Mesenchymal stem cell (in vitro differentiated cells and primary cell): ENCODE measurements at regions not wholly inside any gene's neighbourhood (a gene's known extent, or its start where the extent isn't known, plus 50 kb on each side); places are given as distances from the start of the nearest gene placed in this dataset.
A peak's percentile ranks its signal among the peaks of the same experiment; 100 is the strongest.

ENCODE experiments used
- DNase-seq: peaks from one replicate; pipeline ENCODE4 v3.0.0-alpha.2; 2013
- H2AFZ ChIP-seq: one replicate; pipeline ENCODE4 v1.6.1; 2013; ENCODE audit warnings: low read depth, mild to moderate bottlenecking, control low read depth, inconsistent platforms, low read length, moderate library complexity
- H2AK5ac ChIP-seq: 2 replicates; pipeline ENCODE4 v1.6.1; 2013; ENCODE audit warnings: low read length, moderate library complexity, mild to moderate bottlenecking, inconsistent platforms; ENCODE audit not compliant: severe bottlenecking
- H2BK120ac ChIP-seq: one replicate; pipeline ENCODE4 v1.6.1; 2013; ENCODE audit warnings: low read depth, mild to moderate bottlenecking, inconsistent platforms, low read length, moderate library complexity
- H2BK12ac ChIP-seq, 2 experiments: one replicate each; pipeline ENCODE4 v1.6.1; 2013; ENCODE audit warnings: inconsistent platforms in 2 of 2, low read length in 2 of 2, mild to moderate bottlenecking in 2 of 2, moderate library complexity in 2 of 2, control low read depth in 1 of 2
- H2BK15ac ChIP-seq: one replicate; pipeline ENCODE4 v1.6.1; 2013; ENCODE audit warnings: mild to moderate bottlenecking, low read depth, inconsistent platforms; ENCODE audit not compliant: poor library complexity, severe bottlenecking
- H2BK5ac ChIP-seq: 2 replicates; pipeline ENCODE4 v1.6.1; 2013; ENCODE audit warnings: low read depth, mild to moderate bottlenecking, low read length, control low read depth, inconsistent platforms; ENCODE audit not compliant: poor library complexity, severe bottlenecking
- H3K14ac ChIP-seq, 2 experiments: one replicate each; pipeline ENCODE4 v1.6.1; 2013; ENCODE audit warnings: inconsistent platforms in 2 of 2, low read length in 2 of 2, control low read depth in 1 of 2, mild to moderate bottlenecking in 1 of 2, moderate library complexity in 1 of 2
- H3K18ac ChIP-seq, 2 experiments: one replicate each; pipeline ENCODE4 v1.6.1; 2013; ENCODE audit warnings: inconsistent platforms in 2 of 2, low read length in 2 of 2, control low read depth in 1 of 2, low read depth in 1 of 2, mild to moderate bottlenecking in 1 of 2
- H3K23ac ChIP-seq, 2 experiments: one replicate each; pipeline ENCODE4 v1.6.1; 2013; ENCODE audit warnings: inconsistent platforms in 2 of 2, low read length in 2 of 2, mild to moderate bottlenecking in 2 of 2, moderate library complexity in 2 of 2, control low read depth in 1 of 2
- H3K27ac ChIP-seq: 2 replicates; pipeline ENCODE4 v1.5.1; 2013; ENCODE audit warnings: mild to moderate bottlenecking, moderate library complexity, low read length, control low read depth, inconsistent platforms; ENCODE audit not compliant: poor library complexity, severe bottlenecking
- H3K27me3 ChIP-seq, 2 experiments: 2 replicates each; pipeline versions ENCODE4 v1.6.1 to v1.7.0; 2013; ENCODE audit warnings: low read length in 2 of 2, mild to moderate bottlenecking in 2 of 2, moderate library complexity in 2 of 2, control low read depth in 1 of 2, inconsistent platforms in 1 of 2; ENCODE audit not compliant: control insufficient read depth in 1 of 2, insufficient read depth in 1 of 2
- H3K36me3 ChIP-seq, 2 experiments: 2 replicates each; pipeline versions ENCODE4 v1.6.1 to v1.7.0; 2013; ENCODE audit warnings: low read length in 2 of 2, control low read depth in 1 of 2, inconsistent platforms in 1 of 2, low read depth in 1 of 2, mild to moderate bottlenecking in 1 of 2; ENCODE audit not compliant: insufficient read depth in 2 of 2, control insufficient read depth in 1 of 2
- H3K4ac ChIP-seq, 2 experiments: one replicate each; pipeline ENCODE4 v1.6.1; 2013; ENCODE audit warnings: inconsistent platforms in 2 of 2, low read length in 2 of 2, mild to moderate bottlenecking in 2 of 2, moderate library complexity in 2 of 2, control low read depth in 1 of 2, low read depth in 1 of 2
- H3K4me1 ChIP-seq: 2 replicates; pipeline ENCODE4 v1.6.1; 2013; ENCODE audit warnings: low read depth, low read length, control low read depth; ENCODE audit not compliant: control insufficient read depth, insufficient read depth
- H3K4me2 ChIP-seq: 2 replicates; pipeline ENCODE4 v1.6.1; 2013; ENCODE audit warnings: low read length, mild to moderate bottlenecking, inconsistent platforms; ENCODE audit not compliant: poor library complexity, severe bottlenecking
- H3K4me3 ChIP-seq, 2 experiments: 2 replicates each; pipeline versions ENCODE4 v1.5.1 to v1.7.0; 2013; ENCODE audit warnings: low read length in 2 of 2, mild to moderate bottlenecking in 2 of 2, control low read depth in 1 of 2, low read depth in 1 of 2; ENCODE audit not compliant: insufficient read depth in 1 of 2
- H3K79me1 ChIP-seq: replicated peaks from 2 replicates; pipeline ENCODE4 v1.6.1; 2013; ENCODE audit warnings: mild to moderate bottlenecking, control low read depth, low read length, inconsistent platforms; ENCODE audit not compliant: poor library complexity, severe bottlenecking
- H3K9ac ChIP-seq: 2 replicates; pipeline ENCODE4 v1.7.0; 2013; ENCODE audit warnings: mild to moderate bottlenecking, low read length, moderate library complexity
- H3K9me3 ChIP-seq: 2 replicates; pipeline ENCODE4 v1.7.0; 2013; ENCODE audit warnings: mild to moderate bottlenecking, low read length; ENCODE audit not compliant: control insufficient read depth
- H4K8ac ChIP-seq: one replicate; pipeline ENCODE4 v1.6.1; 2013; ENCODE audit warnings: inconsistent platforms, mild to moderate bottlenecking, low read length, moderate library complexity
- H4K91ac ChIP-seq: one replicate; pipeline ENCODE4 v1.6.1; 2013; ENCODE audit warnings: mild to moderate bottlenecking, low read length, inconsistent platforms
- WGBS: methylation state at CpG from one replicate; pipeline ENCODE4 v1.1.7; 2013; ENCODE audit warnings: mixed read lengths; 5-methylcytosine and 5-hydroxymethylcytosine counted together

DNA sequence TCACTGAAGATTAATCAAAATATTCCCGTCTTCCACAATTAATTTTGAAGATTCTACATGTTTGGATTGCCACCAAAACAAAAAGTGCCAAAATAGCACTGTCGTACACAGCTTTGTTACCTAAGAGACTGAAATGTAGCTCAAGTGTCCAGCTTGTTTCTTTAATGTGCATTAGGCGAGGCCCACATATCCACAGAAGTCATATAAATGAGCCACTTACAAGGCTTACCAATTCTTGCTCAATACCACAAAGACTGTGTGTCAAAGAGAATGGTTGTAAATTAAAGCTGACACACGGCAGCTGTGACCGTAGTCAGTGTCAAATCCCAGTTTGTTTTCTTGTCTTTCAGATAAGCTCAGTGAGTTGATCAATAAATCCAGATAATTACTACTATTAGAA lies 639.4 kb upstream of the TBL1XR1 start:
- Histone ChIP-seq H3K27me3 (peaks cover 0 to 18% of the 10 kb centered on the region in 2 experiments), H3K23ac (no peak overlapping the region), H2BK15ac (no peak overlapping the region), H4K8ac (no peak overlapping the region), H2BK120ac (peak overlapping the region; percentile 62), H3K4ac (no peak overlapping the region), H3K27ac (no peak overlapping the region), H3K9me3 (no peaks in the 10 kb centered on the region), H4K91ac (no peak overlapping the region), H3K79me1 (no peaks in the 10 kb centered on the region), H2AK5ac (peak overlapping the region; percentile 95), H2AFZ (no peak overlapping the region), H3K9ac (no peak overlapping the region), H3K36me3 (no peaks in the 10 kb centered on the region), H3K18ac (peak overlapping the region in 1 of 2 experiments; percentile 72), H3K4me2 (no peak overlapping the region), H3K4me3 (no peak overlapping the region), H2BK12ac (no peak overlapping the region), H2BK5ac (no peak overlapping the region), H3K14ac (no peak overlapping the region), H3K4me1 (peaks cover 9% of the 10 kb centered on the region)
- DNase-seq = peak; percentile 75
- WGBS = 41% methylated on average over 2 of the region's 5 CpGs

DNA sequence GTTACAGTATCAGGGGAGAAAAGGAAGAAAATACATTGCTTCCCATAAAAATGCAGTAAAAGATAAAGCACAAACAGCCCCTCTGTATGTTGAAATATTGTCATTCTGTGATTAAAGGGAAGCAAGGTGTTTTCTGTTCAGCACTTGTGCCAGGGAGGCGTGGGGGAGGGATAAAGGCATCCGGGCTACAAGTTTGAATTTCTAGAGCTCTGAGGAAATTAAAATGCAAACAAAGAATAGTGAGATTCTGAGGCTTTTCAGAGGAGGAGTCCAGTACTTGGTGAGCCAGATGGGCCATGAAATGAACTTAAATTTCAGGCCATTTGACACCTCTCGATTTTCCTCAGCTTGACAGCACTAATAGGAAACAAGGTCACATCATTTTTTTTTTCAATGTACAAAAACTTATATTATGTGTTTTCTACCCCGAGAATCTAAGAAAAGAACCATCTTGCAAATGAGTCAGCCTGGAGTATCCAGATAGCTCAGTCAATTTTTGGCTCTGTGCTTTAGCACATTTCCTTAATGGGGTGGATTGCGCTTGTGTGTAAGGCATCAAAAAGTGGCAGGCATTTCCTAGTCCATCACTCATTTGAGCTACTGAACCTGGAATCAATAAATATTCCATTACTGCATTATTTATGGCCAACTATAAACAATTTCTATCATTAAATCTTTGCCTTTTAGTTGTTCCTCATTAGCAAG lies 640.8 kb upstream of the TBL1XR1 start:
- Histone ChIP-seq H3K9me3 (no peaks in the 10 kb centered on the region), H2BK120ac (no peak overlapping the region), H3K4ac (no peak overlapping the region), H2BK12ac (no peak overlapping the region), H3K23ac (no peak overlapping the region), H3K4me2 (no peak overlapping the region), H4K91ac (no peak overlapping the region), H3K27ac (no peak overlapping the region), H3K14ac (no peak overlapping the region), H3K27me3 (peaks cover 0 to 12% of the 10 kb centered on the region in 2 experiments), H4K8ac (no peak overlapping the region), H3K36me3 (no peaks in the 10 kb centered on the region), H3K4me1 (peaks cover 9% of the 10 kb centered on the region), H3K18ac (no peak overlapping the region), H3K9ac (no peak overlapping the region), H2AK5ac (peak overlapping the region; percentile 27), H2AFZ (no peak overlapping the region), H3K79me1 (no peaks in the 10 kb centered on the region), H2BK5ac (no peak overlapping the region), H3K4me3 (no peak overlapping the region), H2BK15ac (no peak overlapping the region)
- no peak for DNase-seq
- 76% methylated on average over 5 of the region's 5 CpGs for WGBS

DNA sequence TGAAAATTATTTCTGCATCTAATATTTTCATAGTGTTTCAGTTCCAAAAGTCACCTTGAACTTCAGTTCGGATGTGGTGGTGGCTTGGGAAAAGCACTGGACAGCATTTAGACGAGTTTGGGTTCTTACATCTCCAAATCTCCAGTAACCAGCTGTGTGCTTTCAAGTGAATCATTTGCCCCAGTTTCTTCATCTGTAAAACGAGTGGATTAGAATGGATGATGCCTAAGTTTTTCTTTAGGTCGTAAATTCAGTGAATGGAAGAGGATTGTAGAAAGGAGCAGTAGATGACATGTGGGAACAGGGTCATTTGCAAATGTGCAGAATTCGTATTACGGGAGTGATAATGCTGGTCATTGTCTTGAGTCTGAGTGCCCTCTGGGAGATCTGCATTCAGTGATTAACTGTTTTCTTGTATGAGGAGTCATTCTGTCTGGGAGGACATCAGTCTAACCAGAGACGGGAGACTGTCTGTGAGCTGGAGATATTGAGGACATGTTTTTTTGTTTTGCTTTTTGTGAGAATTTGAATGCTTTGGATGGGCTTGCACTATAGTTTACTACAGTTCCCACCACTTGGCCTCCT lies 641.6 kb upstream of the TBL1XR1 start:
- Histone ChIP-seq H2AFZ (no peak overlapping the region), H3K27me3 (peaks cover 0 to 12% of the 10 kb centered on the region in 2 experiments), H2BK15ac (no peak overlapping the region), H3K14ac (no peak overlapping the region), H4K8ac (no peak overlapping the region), H2AK5ac (peak overlapping the region; percentile 47), H3K9me3 (no peaks in the 10 kb centered on the region), H3K9ac (no peak overlapping the region), H3K23ac (no peak overlapping the region), H3K79me1 (no peaks in the 10 kb centered on the region), H3K4me2 (no peak overlapping the region), H3K18ac (peak overlapping the region in 1 of 2 experiments; percentile 83), H4K91ac (no peak overlapping the region), H3K27ac (no peak overlapping the region), H2BK5ac (no peak overlapping the region), H3K4ac (no peak overlapping the region), H3K36me3 (no peaks in the 10 kb centered on the region), H2BK120ac (no peak overlapping the region), H3K4me3 (no peak overlapping the region), H2BK12ac (peak overlapping the region in 1 of 2 experiments; percentile 49), H3K4me1 (peaks cover 9% of the 10 kb centered on the region)
- 60% methylated on average over 6 of the region's 7 CpGs for WGBS
- no peak for DNase-seq

DNA sequence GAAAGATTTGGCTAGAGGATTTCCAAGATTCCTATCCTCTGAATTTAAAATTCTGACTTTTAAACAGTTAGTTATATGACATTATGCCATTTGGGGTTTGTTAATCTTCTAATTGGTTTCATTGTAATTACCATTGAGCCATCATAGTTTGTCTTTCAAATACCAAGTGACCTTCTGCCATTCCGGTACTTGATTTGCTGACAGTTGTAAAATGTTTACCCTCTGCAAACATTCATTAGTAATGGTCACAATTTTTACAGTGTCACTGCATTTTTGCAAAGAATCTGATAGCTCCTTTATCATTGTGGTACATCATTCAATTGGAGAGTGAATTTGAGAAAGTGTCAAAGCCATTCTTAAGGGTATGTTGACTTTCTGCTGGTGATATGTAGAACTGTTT lies 645.0 kb upstream of the TBL1XR1 start:
- Histone ChIP-seq H3K18ac (no peak overlapping the region), H2BK12ac (no peak overlapping the region), H3K27me3 (peaks cover 0 to 12% of the 10 kb centered on the region in 2 experiments), H3K4me2 (no peak overlapping the region), H2BK5ac (no peak overlapping the region), H3K36me3 (no peaks in the 10 kb centered on the region), H3K9ac (no peak overlapping the region), H4K8ac (no peak overlapping the region), H3K27ac (no peak overlapping the region), H4K91ac (no peak overlapping the region), H3K14ac (no peak overlapping the region), H3K79me1 (no peaks in the 10 kb centered on the region), H3K4me3 (no peak overlapping the region), H2AK5ac (no peak overlapping the region), H3K4me1 (peaks cover 4% of the 10 kb centered on the region), H3K4ac (no peak overlapping the region), H3K23ac (no peak overlapping the region), H2BK120ac (no peak overlapping the region), H3K9me3 (no peaks in the 10 kb centered on the region), H2AFZ (no peak overlapping the region), H2BK15ac (no peak overlapping the region)
- DNase-seq = no peak
- WGBS = 100% methylated on average over 1 of the region's 1 CpG
